ENCODE measurements at regions not wholly inside any gene's neighbourhood (a gene's known extent, or its start where the extent isn't known, plus 50 kb on each side); places are given as distances from the start of the nearest gene placed in this dataset.

GRCh38 chr2:64722291-64723044, 68.8 kb upstream of the SERTAD2 start:
- no peaks in the 10 kb centered on the region for H3K36me3 ChIP-seq (ENCODE audit: control insufficient read depth in 2 of 2, insufficient read depth in 2 of 2, low read length in 1 of 2)
- H3K4me1 ChIP-seq (ENCODE audit: control insufficient read depth in 2 of 2, insufficient read depth in 2 of 2, low read length in 1 of 2): peaks cover 0 to 3% of the 10 kb centered on the region in 2 donors
- H3K27ac ChIP-seq (ENCODE audit: low read depth in 2 of 2, low read length in 1 of 2): no peak overlapping the region
- WGBS, 2 donors: 59 to 62% methylated on average over 2 of the region's 2 CpGs
- no peak overlapping the region for H3K4me3 ChIP-seq (ENCODE audit: low read depth in 1 of 2, low read length in 2 of 2)
- H3K27me3 ChIP-seq (ENCODE audit: control insufficient read depth in 1 of 2, insufficient read depth in 2 of 2, low read length in 2 of 2): no peaks in the 10 kb centered on the region
- no peaks in the 10 kb centered on the region for H3K9me3 ChIP-seq (ENCODE audit: control insufficient read depth in 2 of 2, insufficient read depth in 1 of 2, low read depth in 1 of 2, low read length in 1 of 2)

GRCh38 chr2:64727013-64727767, 73.5 kb upstream of the SERTAD2 start:
- H3K4me3 ChIP-seq (ENCODE audit: low read depth in 1 of 2, low read length in 2 of 2): no peak overlapping the region
- 74 to 79% methylated on average over 3 of the region's 3 CpGs for WGBS, 2 donors
- H3K27ac ChIP-seq (ENCODE audit: low read depth in 2 of 2, low read length in 1 of 2): no peak overlapping the region
- no peaks in the 10 kb centered on the region for H3K9me3 ChIP-seq (ENCODE audit: control insufficient read depth in 2 of 2, insufficient read depth in 1 of 2, low read depth in 1 of 2, low read length in 1 of 2)
- no peaks in the 10 kb centered on the region for H3K4me1 ChIP-seq (ENCODE audit: control insufficient read depth in 2 of 2, insufficient read depth in 2 of 2, low read length in 1 of 2)
- H3K36me3 ChIP-seq (ENCODE audit: control insufficient read depth in 2 of 2, insufficient read depth in 2 of 2, low read length in 1 of 2): no peaks in the 10 kb centered on the region
- no peaks in the 10 kb centered on the region for H3K27me3 ChIP-seq (ENCODE audit: control insufficient read depth in 1 of 2, insufficient read depth in 2 of 2, low read length in 2 of 2)

GRCh38 chr2:64727843-64728463, 74.2 kb upstream of the SERTAD2 start:
- H3K27ac ChIP-seq (ENCODE audit: low read depth in 2 of 2, low read length in 1 of 2): no peak overlapping the region
- WGBS, 2 donors: 74 to 84% methylated on average over 11 of the region's 11 CpGs
- no peak overlapping the region for H3K4me3 ChIP-seq (ENCODE audit: low read depth in 1 of 2, low read length in 2 of 2)
- H3K27me3 ChIP-seq (ENCODE audit: control insufficient read depth in 1 of 2, insufficient read depth in 2 of 2, low read length in 2 of 2): no peaks in the 10 kb centered on the region
- H3K4me1 ChIP-seq (ENCODE audit: control insufficient read depth in 2 of 2, insufficient read depth in 2 of 2, low read length in 1 of 2): no peaks in the 10 kb centered on the region
- H3K36me3 ChIP-seq (ENCODE audit: control insufficient read depth in 2 of 2, insufficient read depth in 2 of 2, low read length in 1 of 2): no peaks in the 10 kb centered on the region
- H3K9me3 ChIP-seq (ENCODE audit: control insufficient read depth in 2 of 2, insufficient read depth in 1 of 2, low read depth in 1 of 2, low read length in 1 of 2): no peaks in the 10 kb centered on the region

- Histone ChIP-seq H3K9me3 (ENCODE audit: control insufficient read depth in 2 of 2, insufficient read depth in 1 of 2, low read depth in 1 of 2, low read length in 1 of 2) (no peaks in the 10 kb centered on the region), H3K4me3 (ENCODE audit: low read depth in 1 of 2, low read length in 2 of 2) (peak overlapping the region; percentile 24 to 46), H3K27me3 (ENCODE audit: control insufficient read depth in 1 of 2, insufficient read depth in 2 of 2, low read length in 2 of 2) (no peaks in the 10 kb centered on the region), H3K36me3 (ENCODE audit: control insufficient read depth in 2 of 2, insufficient read depth in 2 of 2, low read length in 1 of 2) (no peaks in the 10 kb centered on the region), H3K27ac (ENCODE audit: low read depth in 2 of 2, low read length in 1 of 2) (peak overlapping the region; percentile 61 to 66), H3K4me1 (ENCODE audit: control insufficient read depth in 2 of 2, insufficient read depth in 2 of 2, low read length in 1 of 2) (no peaks in the 10 kb centered on the region)
- 4 to 5% methylated on average over 9 of the region's 9 CpGs for WGBS, 2 donors
Observed at GRCh38 chr2:64730551-64731262, 77.0 kb upstream of the SERTAD2 start.

GRCh38 chr2:64731263-64731643, 77.5 kb upstream of the SERTAD2 start:
- Histone ChIP-seq H3K4me1 (ENCODE audit: control insufficient read depth in 2 of 2, insufficient read depth in 2 of 2, low read length in 1 of 2) (no peaks in the 10 kb centered on the region), H3K36me3 (ENCODE audit: control insufficient read depth in 2 of 2, insufficient read depth in 2 of 2, low read length in 1 of 2) (no peaks in the 10 kb centered on the region), H3K27me3 (ENCODE audit: control insufficient read depth in 1 of 2, insufficient read depth in 2 of 2, low read length in 2 of 2) (no peaks in the 10 kb centered on the region), H3K4me3 (ENCODE audit: low read depth in 1 of 2, low read length in 2 of 2) (no peak overlapping the region), H3K9me3 (ENCODE audit: control insufficient read depth in 2 of 2, insufficient read depth in 1 of 2, low read depth in 1 of 2, low read length in 1 of 2) (no peaks in the 10 kb centered on the region), H3K27ac (ENCODE audit: low read depth in 2 of 2, low read length in 1 of 2) (no peak overlapping the region)
- WGBS, 2 donors: 23 to 24% methylated on average over 3 of the region's 3 CpGs

GRCh38 chr2:64731746-64732145, 78.0 kb upstream of the SERTAD2 start:
- no peak overlapping the region for H3K27ac ChIP-seq (ENCODE audit: low read depth in 2 of 2, low read length in 1 of 2)
- H3K4me3 ChIP-seq (ENCODE audit: low read depth in 1 of 2, low read length in 2 of 2): no peak overlapping the region
- no peaks in the 10 kb centered on the region for H3K36me3 ChIP-seq (ENCODE audit: control insufficient read depth in 2 of 2, insufficient read depth in 2 of 2, low read length in 1 of 2)
- no peaks in the 10 kb centered on the region for H3K27me3 ChIP-seq (ENCODE audit: control insufficient read depth in 1 of 2, insufficient read depth in 2 of 2, low read length in 2 of 2)
- H3K9me3 ChIP-seq (ENCODE audit: control insufficient read depth in 2 of 2, insufficient read depth in 1 of 2, low read depth in 1 of 2, low read length in 1 of 2): no peaks in the 10 kb centered on the region
- H3K4me1 ChIP-seq (ENCODE audit: control insufficient read depth in 2 of 2, insufficient read depth in 2 of 2, low read length in 1 of 2): no peaks in the 10 kb centered on the region
- WGBS, 2 donors: 79 to 90% methylated on average over 5 of the region's 5 CpGs

- Histone ChIP-seq H3K27ac (ENCODE audit: low read depth in 2 of 2, low read length in 1 of 2) (no peak overlapping the region), H3K4me1 (ENCODE audit: control insufficient read depth in 2 of 2, insufficient read depth in 2 of 2, low read length in 1 of 2) (no peaks in the 10 kb centered on the region), H3K9me3 (ENCODE audit: control insufficient read depth in 2 of 2, insufficient read depth in 1 of 2, low read depth in 1 of 2, low read length in 1 of 2) (no peaks in the 10 kb centered on the region), H3K27me3 (ENCODE audit: control insufficient read depth in 1 of 2, insufficient read depth in 2 of 2, low read length in 2 of 2) (no peaks in the 10 kb centered on the region), H3K4me3 (ENCODE audit: low read depth in 1 of 2, low read length in 2 of 2) (no peak overlapping the region), H3K36me3 (ENCODE audit: control insufficient read depth in 2 of 2, insufficient read depth in 2 of 2, low read length in 1 of 2) (no peaks in the 10 kb centered on the region)
- 60 to 70% methylated on average over 4 of the region's 4 CpGs for WGBS, 2 donors
Observed at GRCh38 chr2:64732146-64732545, 78.4 kb upstream of the SERTAD2 start.

GRCh38 chr2:64735504-64735903, 81.8 kb upstream of the SERTAD2 start:
- no peaks in the 10 kb centered on the region for H3K36me3 ChIP-seq (ENCODE audit: control insufficient read depth in 2 of 2, insufficient read depth in 2 of 2, low read length in 1 of 2)
- no peak overlapping the region for H3K4me3 ChIP-seq (ENCODE audit: low read depth in 1 of 2, low read length in 2 of 2)
- H3K4me1 ChIP-seq (ENCODE audit: control insufficient read depth in 2 of 2, insufficient read depth in 2 of 2, low read length in 1 of 2): no peaks in the 10 kb centered on the region
- H3K9me3 ChIP-seq (ENCODE audit: control insufficient read depth in 2 of 2, insufficient read depth in 1 of 2, low read depth in 1 of 2, low read length in 1 of 2): no peaks in the 10 kb centered on the region
- 47 to 68% methylated on average over 2 of the region's 2 CpGs for WGBS, 2 donors
- no peak overlapping the region for H3K27ac ChIP-seq (ENCODE audit: low read depth in 2 of 2, low read length in 1 of 2)
- H3K27me3 ChIP-seq (ENCODE audit: control insufficient read depth in 1 of 2, insufficient read depth in 2 of 2, low read length in 2 of 2): no peaks in the 10 kb centered on the region

GRCh38 chr2:64737547-64737946, 83.8 kb upstream of the SERTAD2 start:
- Histone ChIP-seq H3K27ac (ENCODE audit: low read depth in 2 of 2, low read length in 1 of 2) (no peak overlapping the region), H3K4me3 (ENCODE audit: low read depth in 1 of 2, low read length in 2 of 2) (no peak overlapping the region), H3K9me3 (ENCODE audit: control insufficient read depth in 2 of 2, insufficient read depth in 1 of 2, low read depth in 1 of 2, low read length in 1 of 2) (no peaks in the 10 kb centered on the region), H3K36me3 (ENCODE audit: control insufficient read depth in 2 of 2, insufficient read depth in 2 of 2, low read length in 1 of 2) (no peaks in the 10 kb centered on the region), H3K27me3 (ENCODE audit: control insufficient read depth in 1 of 2, insufficient read depth in 2 of 2, low read length in 2 of 2) (no peaks in the 10 kb centered on the region), H3K4me1 (ENCODE audit: control insufficient read depth in 2 of 2, insufficient read depth in 2 of 2, low read length in 1 of 2) (no peaks in the 10 kb centered on the region)
